Loucy (cell line): ENCODE measurements at regions not wholly inside any gene's neighbourhood (a gene's known extent, or its start where the extent isn't known, plus 50 kb on each side); places are given as distances from the start of the nearest gene placed in this dataset.
"Not testable (repeated sequence)": the region's sequence is repeated elsewhere in the genome, so short reads cannot be mapped to it uniquely, and the experiment has no call there.

Experiments
- H2AFZ ChIP-seq: fragments of 200-600 bp; sonication (generic); 2 replicates; pipeline ENCODE4 v1.6.0; 2016; ENCODE audit warnings: antibody characterized with exemption, mild to moderate bottlenecking, low read length, moderate library complexity
- H3F3A ChIP-seq: fragments of 200-600 bp; 2 replicates; pipeline ENCODE4 v1.6.0; 2016; ENCODE audit warnings: antibody characterized with exemption, low read depth, mild to moderate bottlenecking
- H3K27me3 ChIP-seq: fragments of 200-600 bp; sonication (generic); 2 replicates; pipeline ENCODE4 v1.6.1; 2014; ENCODE audit warnings: low read length, mild to moderate bottlenecking; ENCODE audit not compliant: insufficient read depth, poor library complexity, severe bottlenecking
- H3K36me3 ChIP-seq: fragments of 200-600 bp; sonication (generic); 2 replicates; pipeline ENCODE4 v1.6.1; 2016; ENCODE audit warnings: low read length; ENCODE audit not compliant: insufficient read depth
- H3K4me1 ChIP-seq: fragments of 200-600 bp; sonication (generic); 2 replicates; pipeline ENCODE4 v1.5.1; 2014; ENCODE audit warnings: low read length, mild to moderate bottlenecking; ENCODE audit not compliant: insufficient read depth, poor library complexity, severe bottlenecking
- H3K4me2 ChIP-seq: fragments of 200-600 bp; sonication (generic); 2 replicates; pipeline ENCODE4 v1.6.0; 2014; ENCODE audit warnings: antibody characterized with exemption, low read length, low read depth, mild to moderate bottlenecking; ENCODE audit not compliant: poor library complexity, severe bottlenecking
- H3K4me3 ChIP-seq: fragments of 200-600 bp; sonication (generic); 2 replicates; pipeline ENCODE4 v1.5.1; 2014; ENCODE audit warnings: low read length, mild to moderate bottlenecking, mixed read lengths; ENCODE audit not compliant: poor library complexity, severe bottlenecking
- H3K79me2 ChIP-seq: fragments of 200-600 bp; sonication (generic); 2 replicates; pipeline ENCODE4 v1.6.1; 2014; ENCODE audit warnings: low read length; ENCODE audit not compliant: insufficient read depth
- H3K9ac ChIP-seq: fragments of 200-600 bp; sonication (generic); 2 replicates; pipeline ENCODE4 v1.6.0; 2014; ENCODE audit warnings: mild to moderate bottlenecking, low read depth, low read length, moderate library complexity; ENCODE audit not compliant: poor library complexity, severe bottlenecking
- H3K9me2 ChIP-seq: fragments of 200-600 bp; sonication (generic); replicated peaks from 2 replicates; pipeline ENCODE4 v1.6.1; 2016; ENCODE audit warnings: low read depth, low read length, mixed read lengths
- H3K9me3 ChIP-seq: fragments of 200-600 bp; sonication (generic); 2 replicates; pipeline ENCODE4 v1.6.1; 2014; ENCODE audit warnings: mild to moderate bottlenecking, antibody characterized with exemption, low read length, low read depth; ENCODE audit not compliant: insufficient read depth
- H4K20me1 ChIP-seq: fragments of 200-600 bp; sonication (generic); 2 replicates; pipeline ENCODE4 v1.6.0; 2014; ENCODE audit warnings: antibody characterized with exemption, low read length, mild to moderate bottlenecking; ENCODE audit not compliant: insufficient read depth, poor library complexity, severe bottlenecking
- EZH2phosphoT487 ChIP-seq: fragments of 200-600 bp; IDR thresholded peaks from 2 replicates; pipeline ENCODE4 v1.6.1; 2018; ENCODE audit warnings: antibody characterized with exemption, mild to moderate bottlenecking, moderate library complexity, borderline replicate concordance
- TF ChIP-seq, protein P1 (sequence below): fragments of 200-600 bp; sonication (generic); conservative IDR thresholded peaks from 2 replicates; pipeline ENCODE4 v1.5.1; 2014; ENCODE audit warnings: mild to moderate bottlenecking, antibody characterized with exemption, low read length

DNA sequence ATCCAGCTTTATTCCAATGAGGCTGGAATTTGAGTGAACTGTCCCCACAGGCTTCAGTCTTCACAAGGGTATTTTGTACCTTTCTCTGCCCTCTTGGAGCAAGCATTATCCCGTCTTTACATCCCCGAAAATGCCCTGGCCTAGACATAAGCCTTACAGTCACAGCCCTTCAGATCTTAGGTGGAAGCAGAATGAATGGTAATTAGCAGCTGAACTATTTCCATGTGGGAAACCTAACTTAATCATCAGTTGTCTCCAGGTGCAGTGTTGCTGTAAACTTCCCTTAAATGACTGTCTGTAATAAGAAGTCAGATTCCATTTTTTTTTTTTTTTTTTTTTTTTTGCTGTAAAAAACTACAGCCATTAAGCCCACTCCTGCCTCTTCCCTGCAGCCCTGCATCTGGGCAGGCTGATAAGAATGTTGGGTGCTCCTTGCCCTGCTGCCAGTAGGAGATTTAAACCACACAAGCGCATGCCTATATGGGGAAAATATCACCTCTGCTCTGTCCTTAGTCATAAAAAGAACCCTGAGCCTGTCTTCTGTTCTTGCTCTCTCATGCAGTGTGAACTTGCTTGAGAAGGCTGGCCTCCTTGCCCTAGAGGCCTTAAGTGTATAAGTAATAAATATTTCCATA lies 426.8 kb upstream of the SLITRK5 start:
- H4K20me1 ChIP-seq, result no peaks in the 10 kb centered on the region

DNA sequence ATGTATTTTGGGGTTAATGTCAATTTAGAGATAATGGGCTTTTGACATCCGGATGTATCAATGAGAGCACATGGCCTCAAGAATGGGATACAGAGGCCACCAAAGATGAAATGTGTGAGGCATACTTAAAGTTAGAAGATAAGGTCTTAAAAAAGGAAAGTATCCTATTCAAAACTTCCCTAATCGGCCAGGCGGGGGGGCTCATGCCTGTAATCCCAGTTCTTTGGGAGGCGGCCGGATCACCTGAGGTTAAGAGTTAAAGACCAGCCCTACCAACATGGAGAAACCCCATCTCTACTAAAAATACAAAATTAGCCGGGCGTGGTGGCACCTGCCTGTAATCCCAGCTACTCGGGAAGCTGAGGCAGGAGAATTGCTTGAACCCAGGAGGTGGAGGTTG lies 421.3 kb upstream of the SLITRK5 start:
- not testable (repeated sequence) for H3K36me3 ChIP-seq, H3K27me3 ChIP-seq, H3K9ac ChIP-seq, H3K9me3 ChIP-seq, H3K4me1 ChIP-seq, H3K4me3 ChIP-seq, H3K4me2 ChIP-seq, H3K9me2 ChIP-seq, H3K79me2 ChIP-seq, H4K20me1 ChIP-seq, H3F3A ChIP-seq, H2AFZ ChIP-seq

More for the DNA sequence above, 426.8 kb upstream of the SLITRK5 start:
- Histone ChIP-seq H3K9ac (no peak overlapping the region), H3K9me3 (no peaks in the 10 kb centered on the region), H3F3A (no peaks in the 10 kb centered on the region), H3K4me3 (no peak overlapping the region), H3K4me2 (no peak overlapping the region), H3K36me3 (no peaks in the 10 kb centered on the region), H3K9me2 (no peaks in the 10 kb centered on the region), H3K27me3 (no peaks in the 10 kb centered on the region), H3K4me1 (no peaks in the 10 kb centered on the region), H3K79me2 (no peaks in the 10 kb centered on the region), H2AFZ (no peak overlapping the region)
- TF ChIP-seq, protein P1, sequence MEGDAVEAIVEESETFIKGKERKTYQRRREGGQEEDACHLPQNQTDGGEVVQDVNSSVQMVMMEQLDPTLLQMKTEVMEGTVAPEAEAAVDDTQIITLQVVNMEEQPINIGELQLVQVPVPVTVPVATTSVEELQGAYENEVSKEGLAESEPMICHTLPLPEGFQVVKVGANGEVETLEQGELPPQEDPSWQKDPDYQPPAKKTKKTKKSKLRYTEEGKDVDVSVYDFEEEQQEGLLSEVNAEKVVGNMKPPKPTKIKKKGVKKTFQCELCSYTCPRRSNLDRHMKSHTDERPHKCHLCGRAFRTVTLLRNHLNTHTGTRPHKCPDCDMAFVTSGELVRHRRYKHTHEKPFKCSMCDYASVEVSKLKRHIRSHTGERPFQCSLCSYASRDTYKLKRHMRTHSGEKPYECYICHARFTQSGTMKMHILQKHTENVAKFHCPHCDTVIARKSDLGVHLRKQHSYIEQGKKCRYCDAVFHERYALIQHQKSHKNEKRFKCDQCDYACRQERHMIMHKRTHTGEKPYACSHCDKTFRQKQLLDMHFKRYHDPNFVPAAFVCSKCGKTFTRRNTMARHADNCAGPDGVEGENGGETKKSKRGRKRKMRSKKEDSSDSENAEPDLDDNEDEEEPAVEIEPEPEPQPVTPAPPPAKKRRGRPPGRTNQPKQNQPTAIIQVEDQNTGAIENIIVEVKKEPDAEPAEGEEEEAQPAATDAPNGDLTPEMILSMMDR, result no peak

GRCh38 chr13:87255394-87255793 lies 415.8 kb upstream of the SLITRK5 start:
- Histone ChIP-seq H2AFZ (no peak overlapping the region), H3K9ac (no peak overlapping the region), H3K36me3 (no peaks in the 10 kb centered on the region), H3K4me1 (no peaks in the 10 kb centered on the region), H3K79me2 (no peaks in the 10 kb centered on the region), H3F3A (no peaks in the 10 kb centered on the region), H3K9me3 (no peaks in the 10 kb centered on the region), H3K4me3 (no peak overlapping the region), H3K27me3 (no peaks in the 10 kb centered on the region), H3K9me2 (no peaks in the 10 kb centered on the region), H3K4me2 (no peak overlapping the region), H4K20me1 (no peaks in the 10 kb centered on the region)
- TF ChIP-seq EZH2phosphoT487, result no peak
- TF ChIP-seq, protein P1, result no peak

- no peaks in the 10 kb centered on the region for H4K20me1 ChIP-seq
- H3K9ac ChIP-seq, result no peak overlapping the region
- no peaks in the 10 kb centered on the region for H3K27me3 ChIP-seq
- no peak for TF ChIP-seq EZH2phosphoT487
- TF ChIP-seq, protein P1, result peak; percentile 23; the same call in 1 of the 2 replicates
- no peak overlapping the region for H3K4me3 ChIP-seq
- no peaks in the 10 kb centered on the region for H3K79me2 ChIP-seq
- no peaks in the 10 kb centered on the region for H3F3A ChIP-seq
- no peak overlapping the region for H3K4me2 ChIP-seq
- no peaks in the 10 kb centered on the region for H3K9me3 ChIP-seq
- H2AFZ ChIP-seq, result no peak overlapping the region
- no peaks in the 10 kb centered on the region for H3K36me3 ChIP-seq
- no peaks in the 10 kb centered on the region for H3K9me2 ChIP-seq
- H3K4me1 ChIP-seq, result no peaks in the 10 kb centered on the region
Measured at GRCh38 chr13:87259479-87260083, 411.6 kb upstream of the SLITRK5 start.
